Astrocyte (in vitro differentiated cells and primary cell): ENCODE measurements at regions not wholly inside any gene's neighbourhood (a gene's known extent, or its start where the extent isn't known, plus 50 kb on each side); places are given as distances from the start of the nearest gene placed in this dataset.

Experiments
- DNase-seq: peaks from one replicate; pipeline ENCODE4 v3.0.0-alpha.2; 2010; ENCODE audit warnings: low read depth
- FAIRE-seq: peaks from 2 replicates; lab custom pipeline; 2011; peaks lifted over from hg19 to GRCh38; lab: Jason Lieb, UNC
- H2AFZ ChIP-seq: 2 replicates; pipeline ENCODE4 v1.6.0; 2012; ENCODE audit warnings: low read depth, low read length, inconsistent platforms
- H3K27ac ChIP-seq: 2 replicates; pipeline ENCODE4 v1.5.1; 2011; ENCODE audit warnings: low read depth, low read length, inconsistent platforms
- H3K27me3 ChIP-seq: 2 replicates; pipeline ENCODE4 v1.6.0; 2011; ENCODE audit warnings: low read length, inconsistent platforms; ENCODE audit not compliant: insufficient read depth
- H3K36me3 ChIP-seq: 2 replicates; pipeline ENCODE4 v1.5.1; 2011; ENCODE audit warnings: low read length, inconsistent platforms; ENCODE audit not compliant: insufficient read depth
- H3K4me1 ChIP-seq: 2 replicates; pipeline ENCODE4 v1.5.1; 2011; ENCODE audit warnings: low read length, inconsistent platforms; ENCODE audit not compliant: insufficient read depth
- H3K4me2 ChIP-seq: 2 replicates; pipeline ENCODE4 v1.6.0; 2012; ENCODE audit warnings: low read length, inconsistent platforms
- H3K4me3 ChIP-seq: 2 replicates; pipeline ENCODE4 v1.5.1; 2011; ENCODE audit warnings: low read depth, mild to moderate bottlenecking, low read length, inconsistent platforms; ENCODE audit not compliant: insufficient read depth
- H3K79me2 ChIP-seq: 2 replicates; pipeline ENCODE4 v1.6.0; 2012; ENCODE audit warnings: mild to moderate bottlenecking, low read length, inconsistent platforms; ENCODE audit not compliant: insufficient read depth
- H3K9ac ChIP-seq: 2 replicates; pipeline ENCODE4 v1.6.0; 2012; ENCODE audit warnings: mild to moderate bottlenecking, low read length, inconsistent platforms
- H3K9me3 ChIP-seq: 2 replicates; pipeline ENCODE4 v1.5.1; 2012; ENCODE audit warnings: low read depth, mild to moderate bottlenecking, low read length, inconsistent platforms; ENCODE audit not compliant: insufficient read depth
- H4K20me1 ChIP-seq: 2 replicates; pipeline ENCODE4 v1.6.0; 2012; ENCODE audit warnings: low read length, inconsistent platforms; ENCODE audit not compliant: insufficient read depth
- H3K27ac Mint-ChIP-seq: one replicate; pipeline ENCODE4 v1.8.0; 2021; ENCODE audit warnings: mild to moderate bottlenecking, mixed read lengths; ENCODE audit not compliant: unreplicated experiment
- H3K27me3 Mint-ChIP-seq: one replicate; pipeline ENCODE4 v1.8.0; 2021; ENCODE audit warnings: low read depth, mixed read lengths; ENCODE audit not compliant: unreplicated experiment
- H3K36me3 Mint-ChIP-seq: one replicate; pipeline ENCODE4 v1.8.0; 2021; ENCODE audit warnings: low read depth, mixed read lengths; ENCODE audit not compliant: unreplicated experiment
- H3K4me1 Mint-ChIP-seq: one replicate; pipeline ENCODE4 v1.8.0; 2021; ENCODE audit warnings: low read depth, mixed read lengths; ENCODE audit not compliant: unreplicated experiment
- H3K4me3 Mint-ChIP-seq: one replicate; pipeline ENCODE4 v1.8.0; 2021; ENCODE audit warnings: mild to moderate bottlenecking, moderate library complexity, mixed read lengths; ENCODE audit not compliant: unreplicated experiment
- H3K9me3 Mint-ChIP-seq: one replicate; pipeline ENCODE4 v1.8.0; 2021; ENCODE audit warnings: mild to moderate bottlenecking, mixed read lengths; ENCODE audit not compliant: unreplicated experiment
- CTCF ChIP-seq: IDR thresholded peaks from 2 replicates; pipeline ENCODE4 v1.5.1; 2011; ENCODE audit warnings: low read depth, mild to moderate bottlenecking, inconsistent platforms, low read length, moderate library complexity; ENCODE audit not compliant: insufficient read depth
- EZH2 ChIP-seq: IDR thresholded peaks from 2 replicates; pipeline ENCODE4 v1.6.1; 2012; ENCODE audit warnings: mild to moderate bottlenecking, low read length, inconsistent platforms; ENCODE audit not compliant: insufficient read depth

- H3K9ac ChIP-seq, result no peak overlapping the region
- FAIRE-seq (no peak), DNase-seq (no peak)
- no peaks in the 10 kb centered on the region for H3K9me3 ChIP-seq
- H3K27me3 Mint-ChIP-seq, result no peaks in the 10 kb centered on the region
- H3K4me3 Mint-ChIP-seq, result no peak overlapping the region
- H3K4me2 ChIP-seq, result no peak overlapping the region
- peaks cover 2% of the 10 kb centered on the region for H3K27me3 ChIP-seq
- no peak overlapping the region for H3K4me3 ChIP-seq
- H3K27ac Mint-ChIP-seq, result no peak overlapping the region
- TF ChIP-seq CTCF, result no peak
- TF ChIP-seq EZH2, result no peak
- no peaks in the 10 kb centered on the region for H4K20me1 ChIP-seq
- H3K4me1 Mint-ChIP-seq, result no peaks in the 10 kb centered on the region
- H3K36me3 ChIP-seq, result no peaks in the 10 kb centered on the region
- H3K4me1 ChIP-seq, result no peaks in the 10 kb centered on the region
- no peaks in the 10 kb centered on the region for H3K9me3 Mint-ChIP-seq
- H3K36me3 Mint-ChIP-seq, result no peaks in the 10 kb centered on the region
- no peak overlapping the region for H3K27ac ChIP-seq
- H2AFZ ChIP-seq, result no peak overlapping the region
- H3K79me2 ChIP-seq, result no peaks in the 10 kb centered on the region
These were observed 109.7 kb upstream of the UPP2 start for GRCh38 chr2:157991932-157992331.

DNA sequence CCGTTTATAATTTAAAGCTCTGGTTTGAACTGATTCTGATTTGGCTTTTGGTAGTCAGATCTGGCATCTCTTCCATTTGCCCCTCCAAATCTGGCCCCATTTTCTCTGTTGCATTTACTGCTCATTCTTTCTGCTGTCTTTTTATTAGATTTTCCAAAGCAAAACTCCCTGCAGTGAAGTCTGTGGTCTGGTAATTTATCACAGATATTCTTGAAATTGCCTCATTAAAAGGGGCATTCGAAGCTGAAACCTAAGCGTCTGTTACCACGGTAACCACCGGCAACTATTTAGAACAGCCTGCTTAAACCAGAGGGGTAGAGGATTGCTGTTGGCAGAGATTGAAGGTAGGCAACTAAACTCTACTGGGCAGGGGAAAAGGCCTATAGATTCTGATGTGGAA, 111.5 kb upstream of the UPP2 start:
- Histone ChIP-seq H3K4me2 (no peak overlapping the region), H3K9me3 (no peaks in the 10 kb centered on the region), H3K27me3 (peaks cover 4% of the 10 kb centered on the region), H3K4me3 (no peak overlapping the region), H4K20me1 (no peaks in the 10 kb centered on the region), H2AFZ (no peak overlapping the region), H3K27ac (no peak overlapping the region), H3K36me3 (no peaks in the 10 kb centered on the region), H3K9ac (no peak overlapping the region), H3K79me2 (no peaks in the 10 kb centered on the region), H3K4me1 (no peaks in the 10 kb centered on the region)
- Mint-ChIP-seq H3K27ac (no peak overlapping the region), H3K27me3 (no peaks in the 10 kb centered on the region), H3K36me3 (no peaks in the 10 kb centered on the region), H3K4me1 (no peaks in the 10 kb centered on the region), H3K4me3 (no peak overlapping the region), H3K9me3 (no peaks in the 10 kb centered on the region)
- no peak for TF ChIP-seq CTCF
- TF ChIP-seq EZH2, result no peak
- FAIRE-seq (no peak), DNase-seq (no peak)

GRCh38 chr2:157989227-157989626, 112.4 kb upstream of the UPP2 start:
- TF ChIP-seq CTCF (no peak), EZH2 (no peak)
- H3K36me3 ChIP-seq, result no peaks in the 10 kb centered on the region
- no peaks in the 10 kb centered on the region for H3K79me2 ChIP-seq
- H3K27ac ChIP-seq, result no peak overlapping the region
- H3K4me1 ChIP-seq, result no peaks in the 10 kb centered on the region
- H3K4me2 ChIP-seq, result no peak overlapping the region
- no peaks in the 10 kb centered on the region for H3K9me3 Mint-ChIP-seq
- no peak overlapping the region for H3K4me3 ChIP-seq
- no peaks in the 10 kb centered on the region for H3K9me3 ChIP-seq
- H3K27ac Mint-ChIP-seq, result no peak overlapping the region
- H3K4me3 Mint-ChIP-seq, result no peak overlapping the region
- no peak overlapping the region for H3K9ac ChIP-seq
- H4K20me1 ChIP-seq, result no peaks in the 10 kb centered on the region
- DNase-seq, result no peak
- H2AFZ ChIP-seq, result no peak overlapping the region
- H3K36me3 Mint-ChIP-seq, result no peaks in the 10 kb centered on the region
- no peaks in the 10 kb centered on the region for H3K27me3 Mint-ChIP-seq
- FAIRE-seq, result no peak
- peaks cover 4% of the 10 kb centered on the region for H3K27me3 ChIP-seq
- H3K4me1 Mint-ChIP-seq, result no peaks in the 10 kb centered on the region
